ENCODE measurements at regions not wholly inside any gene's neighbourhood (a gene's known extent, or its start where the extent isn't known, plus 50 kb on each side); places are given as distances from the start of the nearest gene placed in this dataset.
"Not testable (repeated sequence)": the region's sequence is repeated elsewhere in the genome, so short reads cannot be mapped to it uniquely, and the experiment has no call there.

- H3K4me1 ChIP-seq (ENCODE audit: control extremely low read depth in 1 of 4, control insufficient read depth in 4 of 4, insufficient read depth in 4 of 4, low read length in 3 of 4), result peaks cover 7 to 20% (median 14%) of the 10 kb centered on the region in 4 experiments
- H3K27ac ChIP-seq (ENCODE audit: insufficient read depth in 1 of 2, low read depth in 1 of 2, low read length in 2 of 2, poor library complexity in 1 of 2, severe bottlenecking in 2 of 2); H3K36me3 ChIP-seq (ENCODE audit: control insufficient read depth in 4 of 4, insufficient read depth in 4 of 4, low read length in 3 of 4); POLR2A ChIA-PET; H3K9me3 ChIP-seq (ENCODE audit: control extremely low read depth in 1 of 5, control insufficient read depth in 4 of 5, insufficient read depth in 2 of 5, low read depth in 1 of 5, low read length in 4 of 5); DNase-seq; H3K27me3 ChIP-seq (replicated peaks in 2 of 5; ENCODE audit: control insufficient read depth in 4 of 5, insufficient read depth in 5 of 5, low read length in 4 of 5); H3K4me3 ChIP-seq (ENCODE audit: control insufficient read depth in 1 of 7, extremely low read depth in 1 of 7, insufficient read depth in 4 of 7, low read depth in 2 of 7, low read length in 6 of 7): not testable (repeated sequence)
- CTCF ChIA-PET, result interaction anchor here (1.1 to 1.4 kb wide), 2 partner anchors 15 to 119 kb away, joined by 3 read pairs; no protein-coding TSS in a partner anchor
- WGBS (ENCODE audit: insufficient coverage), result no CpG with 5 or more reads among the region's 2 CpGs
These were observed 373.4 kb downstream of the SFMBT2 start for GRCh38 chr10:7037434-7037833.

- H3K36me3 ChIP-seq (ENCODE audit: control insufficient read depth in 4 of 4, insufficient read depth in 4 of 4, low read length in 3 of 4), result no peaks in the 10 kb centered on the region
- H3K27ac ChIP-seq (ENCODE audit: insufficient read depth in 1 of 2, low read depth in 1 of 2, low read length in 2 of 2, poor library complexity in 1 of 2, severe bottlenecking in 2 of 2), result no peak overlapping the region
- H3K4me3 ChIP-seq (ENCODE audit: control insufficient read depth in 1 of 7, extremely low read depth in 1 of 7, insufficient read depth in 4 of 7, low read depth in 2 of 7, low read length in 6 of 7), result no peak overlapping the region
- WGBS (ENCODE audit: insufficient coverage), result 9% methylated on average over 1 of the region's 2 CpGs
- no peaks in the 10 kb centered on the region for H3K9me3 ChIP-seq (ENCODE audit: control extremely low read depth in 1 of 5, control insufficient read depth in 4 of 5, insufficient read depth in 2 of 5, low read depth in 1 of 5, low read length in 4 of 5)
- ChIA-PET CTCF (interaction anchor here (1.0 to 1.4 kb wide), 3 partner anchors 9 to 118 kb away, joined by 3 to 4 read pairs (median 3); no protein-coding TSS in a partner anchor), POLR2A (no interaction called here)
- peaks cover 7 to 19% (median 14%) of the 10 kb centered on the region in 4 experiments for H3K4me1 ChIP-seq (ENCODE audit: control extremely low read depth in 1 of 4, control insufficient read depth in 4 of 4, insufficient read depth in 4 of 4, low read length in 3 of 4)
- DNase-seq, result no peak
- no peaks in the 10 kb centered on the region for H3K27me3 ChIP-seq (replicated peaks in 2 of 5; ENCODE audit: control insufficient read depth in 4 of 5, insufficient read depth in 5 of 5, low read length in 4 of 5)
These were observed 373.9 kb downstream of the SFMBT2 start for GRCh38 chr10:7036951-7037350.

- Histone ChIP-seq H3K36me3 (ENCODE audit: control insufficient read depth in 4 of 4, insufficient read depth in 4 of 4, low read length in 3 of 4) (no peaks in the 10 kb centered on the region), H3K9me3 (ENCODE audit: control extremely low read depth in 1 of 5, control insufficient read depth in 4 of 5, insufficient read depth in 2 of 5, low read depth in 1 of 5, low read length in 4 of 5) (peaks cover 0 to 8% (median 0%) of the 10 kb centered on the region in 5 experiments), H3K4me1 (ENCODE audit: control extremely low read depth in 1 of 4, control insufficient read depth in 4 of 4, insufficient read depth in 4 of 4, low read length in 3 of 4) (peaks cover 7 to 19% (median 14%) of the 10 kb centered on the region in 4 experiments), H3K27ac (ENCODE audit: insufficient read depth in 1 of 2, low read depth in 1 of 2, low read length in 2 of 2, poor library complexity in 1 of 2, severe bottlenecking in 2 of 2) (no peak overlapping the region), H3K4me3 (ENCODE audit: control insufficient read depth in 1 of 7, extremely low read depth in 1 of 7, insufficient read depth in 4 of 7, low read depth in 2 of 7, low read length in 6 of 7) (no peak overlapping the region), H3K27me3 (replicated peaks in 2 of 5; ENCODE audit: control insufficient read depth in 4 of 5, insufficient read depth in 5 of 5, low read length in 4 of 5) (no peaks in the 10 kb centered on the region)
- ChIA-PET POLR2A (no interaction called here), CTCF (no interaction called here)
- peak; percentile 29 to 79 (median 70) for DNase-seq
- WGBS (ENCODE audit: insufficient coverage), result no CpG with 5 or more reads among the region's 10 CpGs
These were observed 375.6 kb downstream of the SFMBT2 start for GRCh38 chr10:7035126-7035761.

- Histone ChIP-seq H3K9me3 (ENCODE audit: control extremely low read depth in 1 of 5, control insufficient read depth in 4 of 5, insufficient read depth in 2 of 5, low read depth in 1 of 5, low read length in 4 of 5) (peaks cover 0 to 8% (median 0%) of the 10 kb centered on the region in 5 experiments), H3K4me3 (ENCODE audit: control insufficient read depth in 1 of 7, extremely low read depth in 1 of 7, insufficient read depth in 4 of 7, low read depth in 2 of 7, low read length in 6 of 7) (no peak overlapping the region), H3K27ac (ENCODE audit: insufficient read depth in 1 of 2, low read depth in 1 of 2, low read length in 2 of 2, poor library complexity in 1 of 2, severe bottlenecking in 2 of 2) (no peak overlapping the region), H3K27me3 (replicated peaks in 2 of 5; ENCODE audit: control insufficient read depth in 4 of 5, insufficient read depth in 5 of 5, low read length in 4 of 5) (no peaks in the 10 kb centered on the region), H3K36me3 (ENCODE audit: control insufficient read depth in 4 of 4, insufficient read depth in 4 of 4, low read length in 3 of 4) (no peaks in the 10 kb centered on the region), H3K4me1 (ENCODE audit: control extremely low read depth in 1 of 4, control insufficient read depth in 4 of 4, insufficient read depth in 4 of 4, low read length in 3 of 4) (peaks cover 7 to 27% (median 17%) of the 10 kb centered on the region in 4 experiments)
- 100% methylated on average over 1 of the region's 1 CpG for WGBS (ENCODE audit: insufficient coverage)
- no peak for DNase-seq
- ChIA-PET POLR2A (no interaction called here), CTCF (no interaction called here)
These were observed 377.8 kb downstream of the SFMBT2 start for GRCh38 chr10:7033031-7033430.

GRCh38 chr10:7030134-7030855, 380.5 kb downstream of the SFMBT2 start:
- no peak for DNase-seq
- POLR2A ChIA-PET, result no interaction called here
- CTCF ChIA-PET, result no interaction called here
- peaks cover 0 to 8% (median 0%) of the 10 kb centered on the region in 5 experiments for H3K9me3 ChIP-seq (ENCODE audit: control extremely low read depth in 1 of 5, control insufficient read depth in 4 of 5, insufficient read depth in 2 of 5, low read depth in 1 of 5, low read length in 4 of 5)
- WGBS (ENCODE audit: insufficient coverage), result no CpG with 5 or more reads among the region's 5 CpGs
- H3K27me3 ChIP-seq (replicated peaks in 2 of 5; ENCODE audit: control insufficient read depth in 4 of 5, insufficient read depth in 5 of 5, low read length in 4 of 5), result no peaks in the 10 kb centered on the region
- no peak overlapping the region for H3K27ac ChIP-seq (ENCODE audit: insufficient read depth in 1 of 2, low read depth in 1 of 2, low read length in 2 of 2, poor library complexity in 1 of 2, severe bottlenecking in 2 of 2)
- H3K4me3 ChIP-seq (ENCODE audit: control insufficient read depth in 1 of 7, extremely low read depth in 1 of 7, insufficient read depth in 4 of 7, low read depth in 2 of 7, low read length in 6 of 7), result no peak overlapping the region
- peaks cover 0 to 18% (median 9%) of the 10 kb centered on the region in 4 experiments for H3K4me1 ChIP-seq (ENCODE audit: control extremely low read depth in 1 of 4, control insufficient read depth in 4 of 4, insufficient read depth in 4 of 4, low read length in 3 of 4)
- H3K36me3 ChIP-seq (ENCODE audit: control insufficient read depth in 4 of 4, insufficient read depth in 4 of 4, low read length in 3 of 4), result no peaks in the 10 kb centered on the region

GRCh38 chr10:7029672-7030071, 381.2 kb downstream of the SFMBT2 start:
- no peaks in the 10 kb centered on the region for H3K36me3 ChIP-seq (ENCODE audit: control insufficient read depth in 4 of 4, insufficient read depth in 4 of 4, low read length in 3 of 4)
- H3K27ac ChIP-seq (ENCODE audit: insufficient read depth in 1 of 2, low read depth in 1 of 2, low read length in 2 of 2, poor library complexity in 1 of 2, severe bottlenecking in 2 of 2), result no peak overlapping the region
- POLR2A ChIA-PET, result no interaction called here
- no peaks in the 10 kb centered on the region for H3K27me3 ChIP-seq (replicated peaks in 2 of 5; ENCODE audit: control insufficient read depth in 4 of 5, insufficient read depth in 5 of 5, low read length in 4 of 5)
- peaks cover 0 to 8% (median 0%) of the 10 kb centered on the region in 5 experiments for H3K9me3 ChIP-seq (ENCODE audit: control extremely low read depth in 1 of 5, control insufficient read depth in 4 of 5, insufficient read depth in 2 of 5, low read depth in 1 of 5, low read length in 4 of 5)
- CTCF ChIA-PET, result no interaction called here
- no CpG with 5 or more reads among the region's 1 CpG for WGBS (ENCODE audit: insufficient coverage)
- peaks cover 0 to 14% (median 4%) of the 10 kb centered on the region in 4 experiments for H3K4me1 ChIP-seq (ENCODE audit: control extremely low read depth in 1 of 4, control insufficient read depth in 4 of 4, insufficient read depth in 4 of 4, low read length in 3 of 4)
- DNase-seq, result no peak
- H3K4me3 ChIP-seq (ENCODE audit: control insufficient read depth in 1 of 7, extremely low read depth in 1 of 7, insufficient read depth in 4 of 7, low read depth in 2 of 7, low read length in 6 of 7), result no peak overlapping the region

GRCh38 chr10:7028809-7029166, 382.0 kb downstream of the SFMBT2 start:
- peaks cover 0 to 14% (median 3%) of the 10 kb centered on the region in 4 experiments for H3K4me1 ChIP-seq (ENCODE audit: control extremely low read depth in 1 of 4, control insufficient read depth in 4 of 4, insufficient read depth in 4 of 4, low read length in 3 of 4)
- WGBS (ENCODE audit: insufficient coverage), result 100% methylated on average over 1 of the region's 1 CpG
- ChIA-PET CTCF (no interaction called here), POLR2A (no interaction called here)
- H3K27me3 ChIP-seq (replicated peaks in 2 of 5; ENCODE audit: control insufficient read depth in 4 of 5, insufficient read depth in 5 of 5, low read length in 4 of 5), result no peaks in the 10 kb centered on the region
- no peak overlapping the region for H3K27ac ChIP-seq (ENCODE audit: insufficient read depth in 1 of 2, low read depth in 1 of 2, low read length in 2 of 2, poor library complexity in 1 of 2, severe bottlenecking in 2 of 2)
- H3K9me3 ChIP-seq (ENCODE audit: control extremely low read depth in 1 of 5, control insufficient read depth in 4 of 5, insufficient read depth in 2 of 5, low read depth in 1 of 5, low read length in 4 of 5), result peaks cover 0 to 8% (median 0%) of the 10 kb centered on the region in 5 experiments
- H3K4me3 ChIP-seq (ENCODE audit: control insufficient read depth in 1 of 7, extremely low read depth in 1 of 7, insufficient read depth in 4 of 7, low read depth in 2 of 7, low read length in 6 of 7), result no peak overlapping the region
- no peaks in the 10 kb centered on the region for H3K36me3 ChIP-seq (ENCODE audit: control insufficient read depth in 4 of 4, insufficient read depth in 4 of 4, low read length in 3 of 4)
- DNase-seq, result no peak

Measured in common myeloid progenitor, CD34-positive (primary cell).